Keratinocyte (primary cell): ENCODE measurements at regions not wholly inside any gene's neighbourhood (a gene's known extent, or its start where the extent isn't known, plus 50 kb on each side); places are given as distances from the start of the nearest gene placed in this dataset.

ENCODE experiments used
- DNase-seq: peaks from one replicate; pipeline ENCODE4 v3.0.0-alpha.2; 2011; ENCODE audit warnings: low read depth, missing footprints, low spot score
- FAIRE-seq: peaks from 2 replicates; lab custom pipeline; 2011; peaks lifted over from hg19 to GRCh38; lab: Jason Lieb, UNC
- H2AFZ ChIP-seq: 2 replicates; pipeline ENCODE4 v1.6.0; 2012; ENCODE audit warnings: low read length, control low read depth, inconsistent platforms; ENCODE audit not compliant: control insufficient read depth
- H3K27ac ChIP-seq: 2 replicates; pipeline ENCODE4 v1.5.1; 2011; ENCODE audit warnings: low read length; ENCODE audit not compliant: control insufficient read depth, insufficient read depth
- H3K27me3 ChIP-seq: 3 replicates; pipeline ENCODE4 v1.6.0; 2011; ENCODE audit warnings: low read length; ENCODE audit not compliant: control insufficient read depth, insufficient read depth; ENCODE audit errors: extremely low read depth
- H3K36me3 ChIP-seq, 2 experiments: 2 replicates in 1 of 2; 3 replicates in 1 of 2; pipeline ENCODE4 v1.5.1; 2011; ENCODE audit warnings: low read length in 2 of 2, mild to moderate bottlenecking in 1 of 2; ENCODE audit not compliant: control insufficient read depth in 2 of 2, insufficient read depth in 2 of 2; ENCODE audit errors: extremely low read depth in 1 of 2
- H3K4me1 ChIP-seq: 3 replicates; pipeline ENCODE4 v1.5.1; 2011; ENCODE audit warnings: low read length; ENCODE audit not compliant: control insufficient read depth, insufficient read depth; ENCODE audit errors: extremely low read depth
- H3K4me2 ChIP-seq: 3 replicates; pipeline ENCODE4 v1.6.0; 2011; ENCODE audit warnings: low read depth, low read length; ENCODE audit not compliant: control insufficient read depth, insufficient read depth; ENCODE audit errors: extremely low read depth
- H3K4me3 ChIP-seq, 3 experiments: fragments of 200-600 bp in 1 of 3; sonication (generic) in 1 of 3; 2 replicates in 2 of 3; 3 replicates in 1 of 3; pipeline ENCODE4 v1.5.1; 2011 to 2016; ENCODE audit warnings: low read length in 3 of 3, mild to moderate bottlenecking in 3 of 3, control low read depth in 2 of 3, inconsistent platforms in 1 of 3, low read depth in 1 of 3, mixed read lengths in 1 of 3, mixed run types in 1 of 3, moderate library complexity in 1 of 3; ENCODE audit not compliant: control insufficient read depth in 2 of 3, insufficient read depth in 2 of 3; ENCODE audit errors: extremely low read depth in 1 of 3
- H3K79me2 ChIP-seq: 2 replicates; pipeline ENCODE4 v1.6.0; 2012; ENCODE audit warnings: low read length; ENCODE audit not compliant: control insufficient read depth, insufficient read depth
- H3K9ac ChIP-seq: 3 replicates; pipeline ENCODE4 v1.6.0; 2011; ENCODE audit warnings: low read length; ENCODE audit not compliant: control insufficient read depth, insufficient read depth; ENCODE audit errors: extremely low read depth
- H3K9me1 ChIP-seq: 3 replicates; pipeline ENCODE4 v1.6.0; 2011; ENCODE audit warnings: low read length; ENCODE audit not compliant: control insufficient read depth, insufficient read depth; ENCODE audit errors: extremely low read depth
- H3K9me3 ChIP-seq: 2 replicates; pipeline ENCODE4 v1.5.1; 2012; ENCODE audit warnings: low read depth, low read length; ENCODE audit not compliant: control insufficient read depth
- H4K20me1 ChIP-seq: 3 replicates; pipeline ENCODE4 v1.6.0; 2011; ENCODE audit warnings: low read length; ENCODE audit not compliant: control insufficient read depth, insufficient read depth; ENCODE audit errors: extremely low read depth
- CTCF ChIP-seq, 3 experiments: IDR thresholded peaks in 1 of 3; conservative IDR thresholded peaks in 1 of 3; optimal IDR thresholded peaks in 1 of 3; 2 replicates in 2 of 3; 3 replicates in 1 of 3; pipeline versions ENCODE3 to v1.5.1; 2011; ENCODE audit warnings: low read length in 3 of 3, mild to moderate bottlenecking in 3 of 3, moderate library complexity in 2 of 3, control low read depth in 1 of 3, inconsistent platforms in 1 of 3; ENCODE audit not compliant: insufficient read depth in 2 of 3; ENCODE audit errors: extremely low read depth in 1 of 3
- EZH2 ChIP-seq: IDR thresholded peaks from one replicate; pipeline ENCODE4 v1.6.1; 2012; ENCODE audit warnings: inconsistent platforms, mild to moderate bottlenecking, low read length, moderate library complexity
- dilution Hi-C: fragments of 300-500 bp; cut with MboI; formaldehyde crosslinking; loops from one replicate; pipeline ENCODE4 v1.7.0; 2020; ENCODE audit warnings: low sequenced_read_pairs; ENCODE audit not compliant: extremely low pct_ligation_motif_present

- dilution Hi-C loops = no loop called here
- Histone ChIP-seq H3K27ac (no peak overlapping the region), H2AFZ (no peak overlapping the region), H3K4me2 (peak overlapping the region; percentile 30), H4K20me1 (no peaks in the 10 kb centered on the region), H3K9ac (no peak overlapping the region), H3K4me3 (no peak overlapping the region), H3K9me3 (no peaks in the 10 kb centered on the region), H3K36me3 (no peaks in the 10 kb centered on the region), H3K9me1 (no peaks in the 10 kb centered on the region), H3K4me1 (peaks cover 9% of the 10 kb centered on the region), H3K79me2 (no peaks in the 10 kb centered on the region), H3K27me3 (no peaks in the 10 kb centered on the region)
- TF ChIP-seq CTCF (optimal IDR thresholded peaks at IDR 0.05 in 1 of 3, IDR thresholded peaks at IDR 0.05 in 1 of 3, conservative IDR thresholded peaks at IDR 0.05 in 1 of 3; ENCODE audit: extremely low read depth in 1 of 3, insufficient read depth in 2 of 3, low read length in 3 of 3) (no peak), EZH2 (no peak)
- FAIRE-seq = peak; percentile 64
- peak; percentile 11 for DNase-seq
Observed at GRCh38 chr4:156293657-156294297, 340.1 kb upstream of the CTSO start.

GRCh38 chr4:156291317-156291716 lies 337.7 kb upstream of the CTSO start:
- dilution Hi-C loops = no loop called here
- Histone ChIP-seq H3K27me3 (no peaks in the 10 kb centered on the region), H3K9ac (no peak overlapping the region), H2AFZ (no peak overlapping the region), H3K9me1 (no peaks in the 10 kb centered on the region), H3K4me3 (no peak overlapping the region), H3K9me3 (no peaks in the 10 kb centered on the region), H3K4me1 (peaks cover 9% of the 10 kb centered on the region), H4K20me1 (no peaks in the 10 kb centered on the region), H3K27ac (no peak overlapping the region), H3K36me3 (no peaks in the 10 kb centered on the region), H3K4me2 (no peak overlapping the region), H3K79me2 (no peaks in the 10 kb centered on the region)
- no peak for TF ChIP-seq CTCF (optimal IDR thresholded peaks at IDR 0.05 in 1 of 3, IDR thresholded peaks at IDR 0.05 in 1 of 3, conservative IDR thresholded peaks at IDR 0.05 in 1 of 3; ENCODE audit: extremely low read depth in 1 of 3, insufficient read depth in 2 of 3, low read length in 3 of 3)
- no peak for TF ChIP-seq EZH2
- FAIRE-seq (no peak), DNase-seq (no peak)
